Stimulated activated naive CD8-positive, alpha-beta T cell treated with anti-CD3 and anti-CD28 coated beads, Interleukin-15, Interleukin-2, amounts not matched to agents 100 U/mL and 50 U/mL, for 24 hours (primary cell): ENCODE measurements at regions not wholly inside any gene's neighbourhood (a gene's known extent, or its start where the extent isn't known, plus 50 kb on each side); places are given as distances from the start of the nearest gene placed in this dataset.
"Not testable (repeated sequence)": the region's sequence is repeated elsewhere in the genome, so short reads cannot be mapped to it uniquely, and the experiment has no call there.

Experiments
- ATAC-seq: fragments of 150-1000 bp; cut with Tn5 transposase; one replicate; pipeline ENCODE4 v1.10.0; 2021
- DNase-seq: peaks from one replicate; pipeline ENCODE4 v3.0.0; 2021

DNA sequence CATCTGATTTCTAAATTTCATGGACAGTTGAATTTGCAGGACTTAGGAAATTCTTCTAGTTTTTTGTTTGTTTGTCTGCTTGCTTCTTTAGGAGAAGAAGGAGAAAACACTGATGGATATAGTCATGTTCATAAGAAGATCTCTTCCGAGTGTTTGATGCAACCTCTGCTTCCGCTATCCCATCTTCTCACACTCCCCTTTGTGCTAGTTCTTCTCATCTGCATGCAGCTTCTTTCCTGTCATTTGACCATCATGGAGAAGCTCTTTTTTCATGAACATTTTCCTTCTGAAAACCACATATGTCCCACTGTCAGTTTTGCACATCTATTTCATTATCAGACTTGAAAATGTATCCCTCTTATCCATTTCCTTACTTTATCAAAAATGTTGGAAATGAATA, 346.9 kb upstream of the PRKCQ start:
- DNase-seq (no peak), ATAC-seq (no peak)

DNA sequence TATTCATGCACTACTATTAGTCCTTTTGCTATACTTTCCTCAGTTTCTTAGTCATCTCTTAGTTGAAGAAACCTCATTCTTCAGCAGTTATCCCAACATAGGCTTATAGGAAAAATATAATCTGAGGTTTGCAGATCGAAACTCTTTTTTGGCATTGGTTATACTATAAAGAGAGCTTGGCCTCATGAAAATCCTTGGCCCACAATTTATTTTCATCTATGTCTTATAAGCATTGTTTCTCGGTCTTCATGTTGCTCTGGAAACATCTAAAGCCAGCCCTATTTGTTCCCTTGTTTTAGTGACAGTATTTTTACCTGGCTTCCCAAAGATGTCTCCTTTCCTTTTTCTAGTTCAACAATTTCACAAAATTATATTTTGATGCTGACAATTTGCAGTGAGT, 345.1 kb upstream of the PRKCQ start:
- ATAC-seq (no peak), DNase-seq (no peak)

DNA sequence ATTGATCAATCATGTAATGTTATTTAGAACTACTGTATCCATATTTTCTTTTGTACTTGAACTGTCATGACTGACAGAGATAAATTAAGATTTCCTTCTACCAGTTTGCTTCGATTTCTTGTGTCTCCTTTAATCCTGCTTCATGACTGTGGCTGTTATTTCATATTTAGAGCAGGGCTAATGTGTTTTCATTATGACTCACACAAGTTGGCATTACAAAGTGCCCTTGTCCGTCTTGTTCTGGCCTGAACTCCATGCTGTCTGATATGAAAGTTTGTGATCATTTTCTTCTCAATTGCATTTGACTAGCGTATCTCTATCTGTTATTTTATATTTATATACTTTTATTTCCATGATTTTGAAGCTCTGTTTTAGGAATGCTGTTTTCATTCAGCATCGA, 344.1 kb upstream of the PRKCQ start:
- ATAC-seq, result no peak

DNA sequence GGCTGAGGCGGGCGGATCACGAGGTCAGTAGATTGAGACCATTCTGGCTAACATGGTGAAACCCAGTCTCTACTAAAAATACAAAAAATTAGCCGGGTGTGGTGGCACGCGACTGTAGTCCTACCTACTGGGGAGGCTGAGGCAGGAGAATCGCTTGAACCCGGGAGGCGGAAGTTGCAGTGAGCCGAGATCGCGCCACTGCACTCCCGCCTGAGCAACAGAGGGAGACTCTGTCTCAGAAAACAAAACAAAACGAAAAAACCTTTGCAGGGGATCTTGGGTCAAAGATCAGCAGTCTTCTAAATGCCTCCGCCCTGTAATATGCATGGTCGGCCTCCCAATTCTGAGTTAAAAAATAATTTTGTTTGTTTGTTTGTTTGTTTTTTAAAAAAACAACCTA, 340.9 kb upstream of the PRKCQ start:
- ATAC-seq, DNase-seq: not testable (repeated sequence)

More for the DNA sequence above, 344.1 kb upstream of the PRKCQ start:
- no peak for DNase-seq

DNA sequence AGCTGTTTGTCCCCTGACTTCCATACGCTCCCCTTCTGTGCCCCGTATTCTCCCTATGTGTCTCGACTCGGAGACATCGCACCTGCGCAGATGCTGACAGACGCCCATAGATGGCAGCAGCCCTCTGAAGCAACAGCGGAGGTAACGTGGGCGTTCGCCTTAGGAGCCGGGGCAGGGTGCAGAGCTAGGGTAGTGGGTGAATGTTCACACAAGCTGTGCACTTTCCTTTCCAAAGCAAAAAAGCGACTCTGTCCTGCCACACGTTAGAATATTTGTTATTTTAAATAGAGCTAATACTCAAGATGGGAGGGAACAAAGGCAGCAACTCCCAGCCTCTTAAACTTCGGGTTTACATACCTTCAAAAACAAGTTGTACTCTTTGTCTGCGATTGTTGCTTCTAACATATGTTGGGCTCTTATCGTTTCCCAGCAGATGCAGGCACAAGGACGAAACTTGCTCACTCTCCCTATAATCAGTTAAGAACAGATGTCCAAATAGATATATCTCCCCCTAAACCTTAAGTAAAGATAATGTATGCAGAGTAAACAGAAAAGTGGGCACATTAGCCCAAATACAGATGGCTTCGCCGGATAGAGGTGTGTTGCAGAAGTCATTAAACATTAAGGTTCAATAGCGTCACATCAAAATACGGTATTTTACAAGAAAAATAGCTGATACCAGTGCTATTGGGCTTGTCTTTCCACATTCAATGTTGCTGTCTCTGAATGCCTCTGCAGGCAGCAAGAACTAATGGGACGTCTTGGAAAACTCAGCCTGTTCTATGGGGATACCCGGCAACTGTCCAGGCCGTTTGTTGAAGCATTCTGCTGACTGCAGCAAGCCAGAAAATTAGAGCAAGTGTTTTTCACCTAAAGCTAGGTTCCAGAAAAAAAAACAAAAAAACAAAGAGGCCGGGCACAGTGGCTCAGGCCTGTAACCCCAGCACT, 340.3 kb upstream of the PRKCQ start:
- ATAC-seq, result peak; percentile 98
- DNase-seq, result peak; percentile 85

DNA sequence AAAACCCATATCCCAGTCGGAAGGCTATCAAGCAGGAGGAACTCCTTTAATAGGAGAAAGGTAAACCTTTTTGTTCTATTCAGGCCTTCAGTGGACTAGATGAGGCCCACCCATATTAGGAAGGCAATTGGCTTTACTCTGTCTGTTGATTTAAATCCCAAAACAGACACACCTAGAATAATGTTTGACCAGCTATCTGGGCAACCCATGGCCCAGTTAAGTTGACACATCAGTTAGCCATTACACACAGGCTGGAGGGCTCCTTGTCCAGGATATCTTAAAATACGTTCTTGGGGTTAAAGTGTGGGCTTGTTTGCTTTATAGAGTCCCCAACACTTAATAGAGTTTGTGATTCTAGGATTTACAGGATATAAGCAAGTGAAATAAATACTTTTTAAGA, 339.0 kb upstream of the PRKCQ start:
- no peak for ATAC-seq
- no peak for DNase-seq

DNA sequence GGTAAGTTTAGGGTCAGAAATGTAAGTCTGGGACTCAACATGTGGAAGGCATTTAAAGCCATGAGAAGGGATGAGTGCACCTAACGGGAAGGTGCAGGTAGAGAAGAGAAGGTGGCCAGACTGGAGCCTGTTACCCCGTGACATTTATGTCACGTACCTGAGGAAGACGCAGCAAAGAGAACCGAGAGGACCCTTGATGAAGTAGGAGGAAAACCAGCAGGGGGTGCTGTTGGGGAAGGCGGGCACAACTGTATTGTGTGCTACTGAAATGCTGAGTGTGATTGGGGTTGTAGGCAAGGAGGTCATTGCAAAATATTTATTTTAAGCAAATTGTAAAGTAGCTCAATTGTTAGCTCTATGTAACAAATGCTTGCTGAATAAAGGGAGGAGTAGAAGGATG, 338.2 kb upstream of the PRKCQ start:
- DNase-seq, result peak; percentile 83
- ATAC-seq, result no peak

DNA sequence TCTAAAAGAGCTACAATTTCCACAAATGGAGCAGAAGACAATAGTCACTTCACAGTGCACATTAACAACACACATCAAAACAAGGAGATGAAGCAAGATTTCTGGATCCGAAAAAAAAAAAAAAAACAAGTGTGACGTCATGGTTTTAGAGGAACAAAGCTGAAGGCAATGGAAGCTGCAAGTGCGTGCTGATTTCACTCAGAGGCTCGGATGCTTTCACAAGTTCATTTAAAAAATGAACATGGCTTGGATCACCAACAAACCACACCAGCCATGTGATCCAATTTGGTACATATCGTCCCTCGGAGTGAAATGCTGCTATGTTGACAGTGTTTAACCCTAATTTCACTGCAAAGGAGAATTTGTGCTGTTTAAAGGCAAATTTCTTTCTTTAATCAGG, 337.0 kb upstream of the PRKCQ start:
- ATAC-seq, result no peak
- DNase-seq, result no peak

DNA sequence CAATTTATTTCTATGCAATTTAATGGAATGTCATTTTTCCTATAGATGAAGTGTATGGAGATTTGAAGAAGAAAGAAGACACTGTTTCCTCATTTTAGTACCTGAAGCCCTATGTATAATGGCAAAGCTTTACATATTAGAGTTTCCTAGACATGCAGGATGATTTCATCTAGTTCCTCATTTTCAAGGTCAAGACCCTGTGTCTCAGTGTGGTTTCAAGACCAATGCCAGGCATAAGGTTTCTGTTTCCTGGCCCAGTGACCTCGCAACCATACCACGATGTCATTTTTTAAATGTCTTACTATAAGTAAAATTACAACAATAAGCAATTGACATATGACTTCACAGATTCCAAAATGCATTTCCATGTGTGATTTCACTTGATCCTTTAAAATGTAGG, 336.5 kb upstream of the PRKCQ start:
- DNase-seq (no peak), ATAC-seq (no peak)

DNA sequence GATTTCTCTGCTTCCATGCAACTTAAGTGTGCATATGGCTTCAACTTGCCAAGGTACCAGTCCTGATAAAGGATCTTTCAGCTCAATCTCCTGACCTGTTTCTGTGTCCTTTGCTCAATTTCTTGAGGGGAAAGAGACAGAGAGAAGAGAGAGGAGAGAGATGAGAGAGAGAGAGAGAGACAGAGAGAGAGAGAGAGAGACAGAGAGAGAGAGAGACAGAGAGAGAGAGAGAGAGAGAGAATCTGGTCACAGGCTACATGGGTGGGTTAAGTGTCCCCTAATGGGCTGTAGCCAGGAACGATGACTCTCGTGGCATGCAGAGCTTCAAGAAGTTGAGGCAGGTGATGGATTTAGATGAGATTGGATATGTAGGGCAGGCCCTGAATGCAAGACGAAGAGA, 335.2 kb upstream of the PRKCQ start:
- DNase-seq (no peak), ATAC-seq (no peak)

DNA sequence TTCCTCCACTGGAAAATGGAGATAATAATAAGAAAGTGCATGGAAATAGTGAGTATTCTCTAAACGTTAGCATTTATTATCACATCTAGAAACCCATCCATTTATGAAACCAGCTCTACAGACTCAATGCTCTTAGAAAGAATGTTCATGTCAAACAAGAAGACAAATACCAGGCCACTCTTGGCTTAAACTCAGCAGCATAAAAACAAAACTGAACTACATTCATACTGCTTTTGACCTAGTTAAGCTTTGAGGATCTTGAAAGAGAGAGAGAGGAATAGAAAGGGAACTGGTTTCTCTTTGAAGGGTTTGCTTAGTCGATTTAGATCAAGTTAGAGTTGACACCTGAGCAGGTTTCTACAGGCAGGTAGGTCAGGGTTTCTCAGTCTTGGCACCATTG, 332.9 kb upstream of the PRKCQ start:
- ATAC-seq (no peak), DNase-seq (no peak)

DNA sequence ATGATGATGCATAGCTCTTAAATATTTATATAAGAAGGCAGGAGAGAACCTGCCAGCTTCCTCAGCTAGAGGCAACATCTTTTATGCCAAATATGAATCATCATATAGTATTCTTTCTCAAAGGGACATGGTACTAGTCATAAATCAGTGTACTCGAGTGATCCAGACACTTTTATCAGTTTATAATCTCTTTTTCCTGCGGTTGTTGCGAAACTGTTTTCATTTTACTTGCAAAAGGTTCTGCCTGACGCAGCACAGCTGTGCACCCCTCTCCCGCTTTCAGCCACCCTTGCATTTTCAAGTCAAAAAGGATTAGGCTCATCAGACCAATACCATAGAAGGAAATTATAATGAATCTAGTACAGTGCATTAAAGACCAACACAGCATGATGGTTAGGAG, 332.3 kb upstream of the PRKCQ start:
- no peak for DNase-seq
- no peak for ATAC-seq

DNA sequence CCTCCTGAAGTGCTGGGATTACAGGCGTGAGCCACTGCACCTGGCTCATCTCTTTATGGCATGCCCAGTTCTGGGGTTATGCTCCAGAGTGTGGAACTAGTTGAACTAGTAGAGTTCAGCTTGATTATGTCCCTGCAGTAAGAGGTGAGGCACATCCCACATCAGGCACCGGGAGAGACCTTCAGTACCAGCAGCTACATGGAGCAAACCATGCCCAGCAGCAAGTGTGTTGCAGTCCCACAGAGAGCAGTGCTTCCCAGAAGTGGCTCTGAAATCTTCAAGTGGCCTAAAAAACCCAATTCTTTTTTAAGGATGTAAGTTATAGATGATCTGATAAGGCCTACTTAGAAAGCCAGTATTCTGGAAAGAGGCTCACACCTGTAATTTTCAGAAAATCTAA, 331.9 kb upstream of the PRKCQ start:
- ATAC-seq, result no peak
- no peak for DNase-seq

DNA sequence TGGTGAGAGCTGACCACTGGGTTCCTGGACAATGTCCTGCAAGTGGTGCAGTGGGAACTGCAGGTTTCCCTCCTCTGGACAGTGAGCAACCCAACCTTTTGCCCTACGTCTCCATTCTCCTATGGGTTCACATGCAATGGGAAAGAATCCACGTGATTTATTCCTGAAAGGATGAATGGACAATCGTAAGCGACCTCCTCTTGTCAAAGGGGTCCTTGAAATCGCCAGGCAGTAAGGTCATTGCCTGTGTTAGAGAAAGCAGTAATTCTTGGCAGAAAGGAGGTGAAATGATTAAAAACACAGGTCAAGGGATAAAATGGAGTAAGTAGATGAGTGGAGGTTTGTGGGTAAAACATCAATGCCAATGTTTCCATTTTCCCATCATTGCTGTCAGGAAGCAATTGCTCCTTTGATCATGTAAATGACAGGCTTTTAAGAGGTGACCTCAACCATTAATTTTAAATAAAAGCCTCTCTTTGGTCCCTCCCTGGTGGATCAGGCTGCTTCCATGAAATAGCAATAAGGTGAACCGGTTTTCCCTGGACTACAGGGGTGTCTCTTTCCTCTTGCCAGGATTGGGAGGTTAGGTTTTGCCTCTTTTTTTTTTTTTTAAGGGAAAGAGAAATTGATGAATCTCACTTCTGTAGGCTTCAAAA, 330.0 kb upstream of the PRKCQ start:
- ATAC-seq (no peak), DNase-seq (no peak)

DNA sequence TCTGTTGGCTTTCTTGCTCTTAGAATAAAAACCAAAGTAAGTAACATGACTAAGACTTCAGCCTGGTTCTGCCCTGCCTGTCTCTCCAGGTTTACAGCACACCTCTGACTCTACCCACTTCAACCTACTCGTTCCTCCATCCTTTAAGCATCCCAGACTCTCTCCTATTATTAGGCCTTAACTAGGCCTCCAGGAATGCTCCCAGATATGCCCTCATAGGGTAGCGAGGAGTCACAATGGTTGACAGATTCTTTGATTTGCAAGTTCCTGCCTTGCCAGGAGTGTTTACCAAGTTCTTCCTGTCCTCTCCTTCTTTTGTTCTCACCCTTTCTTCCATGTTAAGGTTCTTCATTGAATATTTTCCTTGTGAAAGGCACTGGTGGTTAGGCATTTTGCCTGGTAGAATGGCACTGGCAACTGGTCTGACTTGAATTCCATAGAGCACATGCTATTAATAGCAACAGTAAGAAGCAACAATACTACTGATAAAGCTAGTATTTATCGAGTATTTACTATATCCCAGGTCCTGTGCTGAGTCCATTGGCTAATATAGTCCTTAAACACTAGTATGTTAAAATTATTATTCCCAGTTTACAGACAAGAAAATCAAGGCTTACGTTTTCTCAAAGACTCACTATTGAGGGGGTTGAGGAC, 327.9 kb upstream of the PRKCQ start:
- ATAC-seq, result no peak

DNA sequence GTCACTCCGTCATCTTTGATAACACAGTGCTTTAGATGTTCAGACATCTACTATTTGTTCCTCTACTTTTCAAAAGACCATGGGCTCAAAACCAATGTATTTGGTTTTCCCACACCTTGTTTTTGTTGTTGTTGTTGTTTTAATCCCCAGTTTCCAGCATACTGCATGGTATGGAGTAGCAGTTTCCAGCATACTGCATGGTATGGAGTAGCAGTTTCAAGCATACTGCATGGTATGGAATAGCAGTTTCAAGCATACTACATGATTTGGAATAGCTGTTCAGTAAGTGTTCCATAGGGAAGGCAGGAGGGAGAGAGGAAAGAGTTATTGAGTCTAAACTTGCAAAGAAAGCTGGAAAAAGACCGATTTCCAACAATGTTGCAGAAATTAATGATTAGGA, 314.3 kb upstream of the PRKCQ start:
- no peak for DNase-seq
- ATAC-seq, result no peak

More for the DNA sequence above, 327.9 kb upstream of the PRKCQ start:
- DNase-seq, result no peak

DNA sequence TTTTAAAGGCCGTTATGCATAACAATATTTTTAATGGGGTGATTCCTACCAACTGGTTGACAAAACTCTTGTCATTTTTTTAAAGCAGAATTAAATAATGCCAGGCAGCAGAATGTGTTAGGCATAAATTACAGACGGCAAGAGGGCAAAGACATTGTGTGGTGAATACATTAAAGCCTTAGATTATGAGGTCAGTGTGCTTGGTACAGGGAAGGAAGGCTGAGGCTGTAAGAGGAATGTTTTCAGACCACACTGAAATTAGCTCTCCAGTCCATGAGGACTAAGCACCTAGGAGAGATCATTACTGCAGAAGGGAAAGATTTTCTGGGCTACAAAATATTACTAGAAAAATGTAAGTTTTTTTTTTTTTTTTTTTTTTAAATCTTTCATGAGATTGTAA, 312.8 kb upstream of the PRKCQ start:
- DNase-seq, result no peak
- ATAC-seq, result no peak

DNA sequence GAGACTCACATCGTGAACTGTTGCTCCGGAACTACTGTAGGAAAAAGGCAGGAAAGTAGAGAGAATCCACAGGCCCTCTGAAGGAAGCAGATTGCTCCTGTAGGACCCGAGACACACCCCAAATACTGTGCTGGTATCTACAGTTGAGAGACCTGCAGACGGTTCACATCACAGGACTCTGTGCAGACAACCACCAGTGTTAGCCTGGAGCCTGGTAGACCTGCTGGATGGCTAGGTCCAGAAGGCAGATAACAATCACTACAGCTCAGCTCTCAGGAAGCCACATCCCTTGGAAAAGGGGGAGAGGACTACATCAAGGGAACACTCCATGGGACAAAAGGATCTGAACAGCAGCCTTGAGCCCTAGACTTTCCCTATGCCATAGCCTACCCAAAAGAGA, 311.8 kb upstream of the PRKCQ start:
- DNase-seq (no peak), ATAC-seq (no peak)

DNA sequence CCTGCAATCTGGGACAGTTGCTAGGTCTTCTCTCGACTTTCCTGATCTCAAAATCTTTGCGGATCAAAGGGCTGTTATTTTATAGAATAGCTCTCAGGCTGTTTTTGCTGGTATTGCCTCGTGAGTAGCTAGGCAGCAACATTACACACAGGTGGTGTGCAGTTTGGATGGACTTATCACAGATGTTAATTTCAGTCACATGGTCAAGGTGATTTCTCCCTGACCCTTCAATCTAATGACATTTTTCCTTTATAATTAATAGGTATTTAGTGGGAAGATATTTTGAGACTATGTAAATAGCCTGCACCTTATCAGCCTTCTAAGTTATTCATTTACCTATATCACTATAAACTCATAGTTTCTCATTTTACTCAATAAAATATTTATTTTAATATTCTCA, 309.6 kb upstream of the PRKCQ start:
- no peak for DNase-seq
- no peak for ATAC-seq

DNA sequence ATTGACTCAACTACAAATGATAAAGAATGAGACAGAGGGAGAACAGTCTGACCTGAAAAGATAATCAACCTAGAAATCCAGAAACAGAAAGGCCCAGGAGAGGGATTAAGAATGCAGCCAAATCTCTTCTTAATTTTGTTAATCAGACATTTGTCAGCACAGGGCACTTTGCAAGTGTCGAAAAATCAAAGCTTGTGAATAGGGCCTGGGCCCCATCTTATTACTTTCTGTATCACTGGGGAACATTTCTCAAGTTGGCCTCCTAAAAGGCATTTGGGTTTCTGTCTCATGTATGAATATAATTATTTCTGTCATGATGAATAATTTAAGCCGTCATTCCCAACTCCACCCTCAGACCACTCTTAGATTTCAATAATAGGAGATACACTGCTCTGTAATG, 308.4 kb upstream of the PRKCQ start:
- DNase-seq (no peak), ATAC-seq (no peak)

DNA sequence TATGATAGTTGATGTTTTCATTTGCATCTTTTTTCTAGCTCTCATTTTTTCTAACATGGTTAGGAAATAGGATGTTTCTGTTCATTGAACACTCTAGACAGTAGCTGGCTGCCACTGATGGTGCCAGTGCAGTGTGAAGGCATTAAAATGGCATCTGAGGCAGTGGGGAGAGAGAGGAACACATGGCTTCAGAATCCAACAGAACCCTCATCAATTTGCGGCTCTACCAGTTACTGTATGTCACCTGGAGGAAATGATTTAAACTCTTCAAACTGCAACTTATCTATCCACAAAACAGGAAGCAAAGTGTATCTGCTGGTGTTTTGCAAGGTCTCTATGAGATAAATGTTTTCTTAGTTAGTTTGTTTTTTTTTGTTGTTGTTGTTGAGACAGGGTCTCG, 305.2 kb upstream of the PRKCQ start:
- DNase-seq (no peak), ATAC-seq (no peak)

DNA sequence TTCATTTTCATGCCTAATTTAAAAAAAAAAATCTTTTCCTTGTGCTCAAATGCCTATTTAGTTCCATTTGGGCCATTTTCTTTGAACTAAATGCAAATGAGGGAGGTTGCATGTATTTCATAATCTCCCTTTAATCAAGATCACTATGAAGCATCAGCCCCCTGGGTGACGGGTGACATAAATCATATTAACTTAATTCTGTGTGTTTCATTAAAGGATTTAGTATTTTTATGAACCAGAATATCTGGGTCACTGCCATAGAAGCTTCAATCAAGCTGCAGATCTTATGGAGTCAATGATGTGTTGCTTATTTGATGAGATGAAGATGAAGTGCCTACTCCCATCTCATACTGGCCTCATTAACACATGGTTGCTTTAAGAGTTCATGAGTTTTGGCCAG, 301.9 kb upstream of the PRKCQ start:
- no peak for ATAC-seq

DNA sequence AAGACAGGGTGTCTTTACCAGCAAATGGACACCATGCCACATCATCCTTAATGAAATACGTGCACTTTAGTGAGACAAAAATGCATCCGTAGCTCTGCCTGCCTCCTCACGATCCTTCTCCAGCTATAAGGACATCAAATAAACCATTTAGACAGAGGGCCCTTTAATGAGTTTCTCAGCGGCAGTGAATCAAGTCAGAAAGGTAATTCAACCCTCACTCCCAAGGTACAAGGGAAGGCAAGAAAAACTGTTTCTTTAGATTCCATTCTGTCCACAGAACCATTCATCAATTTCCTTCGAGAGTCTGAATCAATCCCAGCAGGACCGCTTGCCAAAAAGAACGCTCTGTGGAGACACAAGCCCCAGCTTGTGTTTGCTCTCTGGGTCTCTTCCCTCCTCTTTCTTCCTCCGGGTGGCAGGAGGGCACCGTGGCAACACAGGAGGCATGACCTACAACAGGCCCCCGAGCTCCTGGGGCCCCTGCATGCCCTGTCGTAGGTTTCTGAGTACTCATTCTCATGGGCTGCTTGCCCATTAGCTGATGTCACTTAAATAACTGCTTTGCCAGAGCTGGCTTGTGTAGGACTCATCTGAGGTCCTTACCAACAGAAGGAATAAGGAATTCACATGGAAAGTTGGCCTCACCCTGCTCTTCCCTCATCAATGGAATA, 297.8 kb upstream of the PRKCQ start:
- DNase-seq (no peak), ATAC-seq (no peak)

More for the DNA sequence above, 301.9 kb upstream of the PRKCQ start:
- DNase-seq, result no peak
